GM21717 (cell line): ENCODE measurements at regions not wholly inside any gene's neighbourhood (a gene's known extent, or its start where the extent isn't known, plus 50 kb on each side); places are given as distances from the start of the nearest gene placed in this dataset.

Experiments
- ATAC-seq: cut with Tn5 transposase; IDR thresholded peaks from one replicate; pipeline ENCODE4 v1.9.1; 2021; ENCODE audit warnings: mild to moderate bottlenecking, moderate library complexity; ENCODE audit not compliant: unreplicated experiment

GRCh38 chr13:33512880-33513554 lies 227.5 kb upstream of the STARD13 start:
- no peak for ATAC-seq

DNA sequence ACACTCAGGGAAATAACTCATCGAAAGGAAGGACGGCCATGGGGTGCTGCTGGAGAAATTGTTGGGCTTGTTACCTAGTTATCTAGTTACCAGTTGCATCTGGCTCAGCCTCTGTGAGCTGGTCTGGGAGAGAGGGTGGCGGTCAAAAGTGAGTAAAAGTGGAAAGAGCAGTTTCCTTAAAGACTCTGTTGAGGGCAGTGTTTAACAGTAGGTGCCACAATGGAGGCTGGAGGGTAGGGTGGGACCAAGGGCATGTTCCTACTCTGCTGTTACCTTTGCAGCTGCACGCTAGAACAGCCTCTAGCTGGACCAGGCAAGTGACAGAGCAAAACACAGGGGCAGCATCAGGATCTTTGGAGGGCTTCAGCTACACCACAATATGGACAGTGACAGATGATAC lies 228.8 kb upstream of the STARD13 start:
- no peak for ATAC-seq

DNA sequence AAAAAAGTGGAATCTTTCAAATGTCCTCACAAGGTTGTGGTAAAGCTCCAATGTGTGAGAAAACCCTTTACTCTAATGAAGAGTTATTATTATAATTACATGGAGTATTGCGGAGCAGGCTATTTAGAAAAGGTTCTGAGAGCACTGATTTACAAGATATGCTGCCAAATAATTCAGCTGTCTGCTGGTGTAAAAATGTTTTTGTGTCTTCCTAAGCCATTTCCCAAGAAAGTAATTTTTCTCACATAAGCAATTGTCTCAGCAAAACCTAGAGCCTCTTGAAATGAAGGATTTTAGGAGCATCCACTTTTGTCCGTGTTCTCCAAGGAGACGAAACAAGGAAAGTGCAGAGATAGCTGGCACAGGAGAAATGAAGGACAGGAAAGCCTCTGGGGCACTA lies 229.6 kb upstream of the STARD13 start:
- ATAC-seq = no peak

GRCh38 chr13:33518452-33518851 lies 232.9 kb upstream of the STARD13 start:
- peak; percentile 42 for ATAC-seq

DNA sequence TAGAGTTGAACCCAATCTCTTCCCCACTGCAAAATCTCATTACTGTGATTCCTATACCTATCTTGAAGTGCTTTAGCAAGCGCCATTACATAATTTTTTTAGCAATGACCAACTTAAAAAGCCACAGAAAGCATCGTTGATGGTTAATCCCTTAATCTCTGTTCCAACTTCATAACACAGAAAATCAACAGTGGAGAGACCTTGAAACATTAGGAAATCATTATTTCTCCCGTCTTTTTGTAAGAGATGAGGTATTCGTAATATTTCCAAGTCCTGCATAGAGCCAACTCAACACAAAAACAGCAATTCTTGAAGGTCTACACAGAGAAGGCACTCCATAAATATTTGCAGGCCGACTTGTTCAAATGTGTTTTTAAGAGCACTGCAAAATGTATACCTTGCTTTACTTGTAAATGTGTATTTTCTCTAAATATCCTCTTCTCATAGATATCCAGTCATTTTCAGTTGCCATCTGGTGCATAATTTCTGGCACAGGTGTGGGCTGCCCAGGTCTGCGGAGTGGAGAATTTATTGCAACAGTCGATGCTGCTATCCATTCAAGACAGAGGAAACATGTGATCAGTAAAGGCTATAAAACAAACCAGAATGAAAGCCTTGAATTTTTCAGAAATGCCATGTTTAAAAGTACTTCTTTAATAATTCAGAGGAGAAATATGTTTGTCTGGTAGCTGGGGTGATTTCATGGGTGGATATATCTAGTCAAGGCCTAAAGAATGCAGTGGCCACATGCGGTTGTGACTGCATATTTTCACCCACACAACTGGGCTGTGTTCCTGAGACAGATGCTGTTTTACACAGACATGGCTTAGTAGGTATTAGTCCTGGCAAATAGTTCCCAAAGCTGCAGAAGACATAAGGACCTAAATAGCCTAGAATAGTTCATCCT lies 234.3 kb upstream of the STARD13 start:
- ATAC-seq = no peak

DNA sequence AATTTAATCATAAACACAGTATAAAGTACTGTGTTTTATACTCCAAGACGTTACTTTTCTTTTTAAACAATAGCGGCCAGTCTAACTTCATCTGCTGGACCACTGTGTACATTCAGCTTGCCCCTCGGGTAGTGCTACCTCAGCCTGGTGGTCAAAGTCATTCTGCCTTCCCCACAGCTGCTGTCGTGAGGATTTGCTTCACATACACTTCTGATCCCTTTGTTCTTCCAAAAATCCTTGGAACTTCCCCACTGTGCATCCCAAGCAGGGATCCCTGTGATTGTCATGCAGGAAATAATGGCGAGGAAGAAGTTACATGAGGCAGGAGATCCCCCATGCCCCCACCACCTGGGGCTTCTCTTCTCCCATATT lies 234.9 kb upstream of the STARD13 start:
- no peak for ATAC-seq

DNA sequence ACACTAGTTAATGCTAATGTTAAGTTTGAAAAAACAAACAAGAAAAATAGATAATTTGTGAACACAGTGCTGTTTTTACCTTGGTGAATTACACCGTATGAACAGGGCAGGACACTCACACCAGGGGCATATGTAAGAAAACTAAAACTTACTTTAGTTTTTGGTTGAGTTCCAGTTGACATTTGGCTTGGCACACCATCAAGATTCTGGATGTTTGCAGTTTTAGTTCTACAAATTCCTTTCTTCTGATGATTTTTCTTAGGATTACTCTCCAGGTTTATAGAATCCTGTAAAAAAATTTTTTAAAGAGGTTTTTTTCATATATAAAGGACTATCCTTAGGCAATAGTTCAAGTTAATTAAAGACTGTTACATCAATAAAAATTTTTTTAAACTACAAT lies 238.5 kb upstream of the STARD13 start:
- ATAC-seq = no peak

GRCh38 chr13:33525763-33526162 lies 240.2 kb upstream of the STARD13 start:
- no peak for ATAC-seq

- no peak for ATAC-seq
Observed at GRCh38 chr13:33526718-33527117, 241.2 kb upstream of the STARD13 start.

DNA sequence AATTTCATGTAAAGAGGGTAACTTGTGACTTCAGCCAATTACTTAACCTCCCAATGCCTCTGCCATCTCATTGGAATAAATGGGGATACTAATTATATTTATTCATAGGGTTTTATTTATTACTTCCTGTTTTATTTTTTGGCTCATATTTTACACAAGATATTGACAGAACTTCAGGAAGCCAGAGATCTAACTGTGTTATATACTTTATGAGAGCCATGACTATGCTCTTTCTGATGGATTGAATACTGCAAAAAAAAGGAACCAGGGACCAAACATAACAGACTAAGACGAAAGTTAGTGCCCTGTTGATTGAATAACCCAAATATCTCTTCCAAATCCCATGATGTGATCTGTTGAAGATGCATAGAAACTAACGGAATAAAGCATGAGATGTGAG lies 243.3 kb upstream of the STARD13 start:
- ATAC-seq = no peak

- no peak for ATAC-seq
Observed at GRCh38 chr13:33531484-33531883, 245.9 kb upstream of the STARD13 start.

GRCh38 chr13:33535061-33535460 lies 249.5 kb upstream of the STARD13 start:
- no peak for ATAC-seq

DNA sequence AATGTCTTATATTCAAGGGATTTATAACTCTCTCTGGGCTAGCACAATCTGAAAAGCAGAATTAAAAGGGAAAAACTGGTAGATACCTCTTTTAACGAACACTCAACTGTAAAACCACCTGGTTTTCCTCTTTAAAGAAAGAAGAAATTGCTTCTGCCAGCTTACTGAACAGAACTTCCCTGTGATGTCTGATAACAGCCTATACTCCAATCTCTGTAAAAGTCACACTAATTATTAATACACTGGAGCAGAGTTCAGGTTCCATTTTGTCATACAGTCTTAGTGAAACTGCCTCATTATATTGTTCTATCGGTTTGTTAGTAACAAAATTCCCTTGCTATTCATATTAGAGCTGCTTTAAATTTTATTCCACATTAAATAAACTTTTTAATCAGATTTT lies 251.0 kb upstream of the STARD13 start:
- no peak for ATAC-seq

DNA sequence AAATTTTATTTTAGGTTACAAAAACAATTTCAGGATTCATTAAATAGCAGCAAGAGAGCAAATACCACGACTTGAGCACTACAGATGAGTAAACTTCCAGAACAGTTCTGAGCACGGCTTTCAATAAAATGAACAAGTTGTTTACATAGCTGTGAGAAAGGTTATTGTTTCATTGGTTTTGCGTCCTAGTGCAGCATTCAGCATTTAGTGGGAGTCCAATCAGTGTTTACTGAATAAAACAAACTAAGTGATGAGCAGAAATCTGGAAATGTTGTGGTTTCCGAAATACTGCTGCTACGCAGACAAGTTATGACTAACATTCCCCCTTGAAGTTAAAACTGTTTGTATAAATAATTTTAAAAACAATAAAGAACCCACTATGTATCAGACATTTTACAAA lies 251.5 kb upstream of the STARD13 start:
- no peak for ATAC-seq

DNA sequence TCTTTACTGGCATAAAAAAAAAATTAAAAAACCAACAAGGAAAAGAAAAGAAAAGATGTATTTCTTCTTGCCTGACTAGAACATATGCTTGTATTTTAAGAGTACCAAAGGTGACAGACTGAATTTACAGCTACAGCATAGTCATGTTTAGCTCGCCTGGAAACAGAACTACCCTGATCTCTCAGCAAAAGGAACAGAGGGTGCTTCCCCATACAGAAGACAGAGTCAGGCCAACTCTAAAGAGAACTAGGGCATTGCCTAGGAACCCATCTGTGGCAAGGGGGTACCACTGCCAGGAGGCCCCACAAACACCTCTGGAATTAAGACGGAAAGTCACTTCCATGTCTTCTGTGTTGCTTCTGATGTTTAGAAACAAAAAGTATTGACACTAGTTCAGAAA lies 252.1 kb upstream of the STARD13 start:
- ATAC-seq = no peak

DNA sequence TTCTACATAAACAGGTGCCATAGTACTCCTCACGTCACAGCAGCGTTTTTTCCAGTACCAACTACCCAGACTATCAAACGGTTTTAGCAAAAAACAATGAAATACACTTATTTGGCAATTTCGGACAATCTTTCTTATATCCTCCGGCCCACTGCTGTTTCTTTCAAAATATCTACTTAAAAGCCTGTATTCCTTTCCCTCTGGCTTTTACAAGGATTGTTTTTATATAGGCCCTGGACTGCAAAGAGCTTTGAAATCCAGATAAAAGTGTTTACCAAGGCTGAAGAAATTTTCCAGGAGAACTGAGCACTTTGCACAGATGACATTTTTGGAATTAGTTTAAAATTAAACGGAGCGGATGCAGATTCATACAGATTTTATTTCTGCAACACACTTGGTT lies 255.9 kb upstream of the STARD13 start:
- ATAC-seq = no peak

DNA sequence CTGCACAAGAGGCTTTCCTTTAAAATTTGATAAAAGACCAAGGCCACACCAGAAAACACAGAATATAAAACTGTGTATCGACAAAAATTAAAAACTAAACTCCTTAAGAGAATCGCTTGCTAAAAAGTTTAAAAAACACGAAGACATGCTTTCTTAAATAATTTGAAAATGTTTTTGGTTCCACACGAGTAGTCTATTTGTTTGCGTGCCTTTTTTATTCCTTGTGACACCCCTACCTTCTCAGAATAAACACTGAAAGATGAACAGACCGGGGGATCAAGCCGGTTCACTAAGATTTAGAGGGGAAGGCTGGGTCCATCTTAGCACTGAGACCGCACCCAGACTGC lies 256.4 kb upstream of the STARD13 start:
- no peak for ATAC-seq

DNA sequence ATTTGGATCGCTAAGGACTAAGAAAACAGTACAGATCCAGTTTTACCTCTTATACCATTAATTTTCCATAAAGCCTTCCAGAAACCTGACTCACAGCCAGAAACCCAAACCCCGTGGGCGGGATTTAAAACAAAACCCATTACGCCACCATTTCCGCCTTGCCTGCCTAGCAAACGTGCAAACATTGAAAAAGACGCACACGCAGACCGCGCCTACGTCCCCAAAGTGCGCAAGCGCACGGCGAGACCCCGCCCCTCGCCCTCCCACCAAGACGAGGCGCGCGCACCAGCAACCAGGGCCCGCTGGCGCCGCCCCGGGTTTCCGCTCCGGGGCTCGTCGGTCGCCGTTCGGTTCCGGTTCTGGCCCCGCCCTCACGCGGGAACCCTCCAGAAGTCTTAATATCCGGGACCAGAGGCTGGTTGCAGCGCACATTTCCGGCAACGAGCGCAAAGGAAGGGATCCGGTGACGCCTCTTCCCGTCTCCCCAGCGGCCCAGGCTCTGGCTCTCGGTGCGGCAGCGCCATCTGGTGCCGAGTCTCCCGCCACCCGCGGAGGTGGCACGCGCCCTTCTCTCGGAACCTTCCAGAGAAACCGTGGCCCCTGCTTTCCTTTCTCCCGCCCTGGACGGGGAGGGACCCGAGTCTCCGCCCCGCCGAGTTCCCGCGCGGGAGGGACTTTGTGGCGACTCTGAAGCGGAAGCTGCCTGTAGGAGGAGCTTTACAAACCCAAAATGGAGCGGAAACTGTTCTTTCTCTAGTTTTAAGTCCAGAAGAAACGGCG lies 256.9 kb upstream of the STARD13 start:
- peak; percentile 90 for ATAC-seq

DNA sequence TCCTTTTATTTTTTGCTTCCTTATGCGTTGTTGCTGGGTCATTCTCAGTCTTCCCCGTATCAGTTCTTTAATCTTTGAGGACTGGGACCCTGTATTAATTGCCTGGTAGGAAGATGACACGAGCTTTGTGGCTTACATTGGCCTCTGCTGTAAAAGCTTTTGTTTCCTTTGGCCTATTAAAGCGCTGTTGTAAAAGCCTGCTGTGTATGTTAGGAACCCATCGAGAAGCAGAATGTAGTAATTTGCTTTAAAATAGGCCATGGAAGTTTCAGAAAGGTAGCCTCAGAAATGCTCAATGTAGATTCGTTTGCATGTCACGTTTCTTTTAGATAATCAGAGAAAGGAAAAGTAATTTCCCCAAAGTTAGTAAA lies 257.5 kb upstream of the STARD13 start:
- peak; percentile 5 for ATAC-seq

DNA sequence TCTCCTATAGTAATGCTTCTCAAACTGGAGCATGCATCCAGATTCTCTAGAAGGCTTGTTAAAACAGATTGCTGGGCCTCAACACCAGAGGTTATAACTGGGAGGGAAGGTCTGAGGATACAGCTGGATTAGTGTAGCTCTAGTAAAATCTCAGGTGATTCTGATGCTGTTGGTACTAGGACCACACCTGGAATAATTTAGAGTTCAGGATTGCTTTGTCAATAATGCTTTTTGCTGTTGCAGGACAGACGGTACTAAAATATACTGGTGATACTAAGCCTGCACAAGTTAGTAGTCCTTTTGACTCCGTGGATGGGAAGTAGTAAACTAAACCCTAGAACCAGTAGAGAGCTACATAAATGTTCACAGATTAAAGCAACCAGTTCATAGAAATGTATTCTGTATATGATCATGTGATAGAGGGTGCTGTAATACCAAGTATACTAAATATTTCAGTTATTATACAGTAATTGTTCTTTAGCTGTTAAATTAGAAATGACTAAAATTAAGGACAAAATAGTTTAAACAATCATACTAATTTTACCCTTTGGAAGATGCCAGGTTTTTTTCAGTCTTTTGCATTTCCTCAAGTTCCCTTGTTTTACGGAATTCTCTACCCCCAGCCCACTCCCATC lies 258.2 kb upstream of the STARD13 start:
- no peak for ATAC-seq

- no peak for ATAC-seq
Observed at GRCh38 chr13:33544308-33544707, 258.8 kb upstream of the STARD13 start.
